Thyroid gland (tissue), 4 donors: ENCODE measurements at regions not wholly inside any gene's neighbourhood (a gene's known extent, or its start where the extent isn't known, plus 50 kb on each side); places are given as distances from the start of the nearest gene placed in this dataset.

Experiments used
- CTCF ChIP-seq, 6 experiments: fragments of 200-600 bp in 3 of 6; fragments of 450-650 bp in 3 of 6; sonication (generic) in 3 of 6; IDR thresholded peaks; one replicate each; pipeline ENCODE4 v1.5.1; 2016 to 2019; ENCODE audit warnings: antibody characterized with exemption in 6 of 6, mild to moderate bottlenecking in 2 of 6, inconsistent platforms in 1 of 6, moderate library complexity in 1 of 6
- POLR2A ChIP-seq, 2 donors: fragments of 450-650 bp; IDR thresholded peaks; one replicate each; pipeline ENCODE4 v1.6.1; 2017; ENCODE audit warnings: antibody characterized with exemption in 2 of 2, mild to moderate bottlenecking in 2 of 2, moderate library complexity in 1 of 2

GRCh38 chr4:123259676-123260646 lies 136.6 kb upstream of the SPRY1 start:
- TF ChIP-seq CTCF (IDR thresholded peaks at IDR 0.05), result no peak
- no peak for TF ChIP-seq POLR2A (IDR thresholded peaks at IDR 0.05)
